Activated CD8-positive, alpha-beta memory T cell treated with anti-CD3 and anti-CD28 coated beads for 1 hour (primary cell): ENCODE measurements at regions not wholly inside any gene's neighbourhood (a gene's known extent, or its start where the extent isn't known, plus 50 kb on each side); places are given as distances from the start of the nearest gene placed in this dataset.
"Not testable (repeated sequence)": the region's sequence is repeated elsewhere in the genome, so short reads cannot be mapped to it uniquely, and the experiment has no call there.

Experiments
- DNase-seq, 2 donors: peaks; one replicate each; pipeline ENCODE4 v3.0.0-alpha.2; 2020; ENCODE audit warnings: low read depth in 1 of 2; ENCODE audit errors: extremely low read depth in 1 of 2

DNA sequence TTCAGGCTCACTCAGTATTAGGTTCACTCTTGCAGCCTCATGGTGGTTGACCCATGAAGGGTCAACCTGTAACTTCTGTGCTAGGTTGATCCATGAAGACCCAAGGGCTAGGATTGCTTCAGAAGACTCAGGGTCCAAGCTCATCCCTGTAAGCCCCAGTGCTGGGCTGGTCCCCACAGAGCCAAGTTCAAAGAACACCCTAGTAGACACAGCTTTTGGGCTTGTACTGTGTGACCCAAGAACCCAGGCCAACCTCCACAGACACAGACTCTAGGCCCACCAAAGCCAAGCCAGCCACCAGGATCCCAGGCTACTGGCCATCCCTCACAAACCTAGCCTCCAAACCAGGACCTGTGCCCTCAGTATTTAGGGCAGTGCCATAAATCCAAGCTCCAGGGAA is 1020.6 kb downstream of the SLC16A7 start:
- DNase-seq = no peak

- no peak for DNase-seq
These were observed 1035.0 kb downstream of the SLC16A7 start for GRCh38 chr12:60630796-60631195.

DNA sequence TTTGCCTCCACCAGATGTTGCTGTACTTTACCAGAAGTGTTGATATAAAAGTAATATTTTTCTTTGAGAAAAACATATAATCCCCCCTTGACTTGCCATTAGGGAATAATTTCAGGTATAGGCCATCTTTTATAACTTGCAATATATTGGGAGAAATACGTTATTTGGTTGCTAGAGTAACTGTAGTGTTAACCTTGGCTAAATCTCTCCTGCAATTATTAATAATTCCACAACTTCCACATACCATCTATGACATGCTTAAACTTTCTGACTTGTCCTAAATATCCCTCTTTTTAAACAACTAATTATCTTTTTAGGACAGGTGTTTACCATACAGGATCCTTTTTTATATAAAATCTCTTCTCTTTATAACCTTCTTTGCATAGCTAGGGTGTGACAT is 1048.2 kb downstream of the SLC16A7 start:
- no peak for DNase-seq

DNA sequence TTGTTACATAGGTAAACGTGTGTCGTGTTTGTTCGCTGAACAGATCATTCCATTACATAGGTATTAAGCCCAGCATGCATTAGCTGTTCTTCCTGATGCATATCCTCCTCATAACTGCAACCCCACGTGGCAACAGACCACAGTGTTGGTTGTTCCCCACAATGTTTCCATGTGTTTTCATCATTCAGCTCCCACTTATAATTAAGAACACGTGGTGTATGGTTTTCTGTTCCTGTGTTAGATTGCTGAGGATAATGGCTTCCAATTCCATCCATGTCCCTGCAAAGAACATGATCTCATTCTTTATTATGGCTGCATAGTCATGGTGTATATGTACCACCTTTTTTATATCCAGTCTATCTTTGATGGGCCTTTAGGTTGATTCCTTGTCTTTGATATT is 1071.1 kb downstream of the SLC16A7 start:
- no peak for DNase-seq

GRCh38 chr12:60672949-60673348 is 1077.1 kb downstream of the SLC16A7 start:
- no peak for DNase-seq

- DNase-seq = no peak
These were observed 1089.3 kb downstream of the SLC16A7 start for GRCh38 chr12:60684988-60685655.

DNA sequence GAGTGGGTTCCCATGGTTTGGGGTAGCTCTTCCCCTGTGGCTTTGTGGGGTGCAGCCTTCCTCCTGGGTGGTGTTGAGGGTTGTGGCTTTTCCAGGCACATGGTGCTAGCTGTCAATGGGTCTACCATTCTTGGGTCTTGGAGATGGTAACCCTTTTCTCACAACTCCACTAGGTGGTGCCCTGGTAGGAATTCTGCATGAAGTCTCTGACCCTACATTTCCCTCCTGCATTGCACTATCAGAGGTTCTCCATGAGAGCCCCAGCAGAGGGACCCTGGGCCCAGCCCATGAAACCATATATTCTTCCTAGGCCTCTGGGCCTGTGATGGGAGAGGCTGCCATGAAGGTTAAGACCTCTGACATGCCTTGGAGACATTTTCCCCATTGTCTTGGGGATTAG is 1093.3 kb downstream of the SLC16A7 start:
- DNase-seq = no peak

- no peak for DNase-seq
These were observed 1097.3 kb downstream of the SLC16A7 start for GRCh38 chr12:60693019-60693626.

- DNase-seq = no peak
These were observed 1108.5 kb downstream of the SLC16A7 start for GRCh38 chr12:60704171-60704914.

GRCh38 chr12:60710246-60710645 is 1114.4 kb downstream of the SLC16A7 start:
- DNase-seq = no peak

DNA sequence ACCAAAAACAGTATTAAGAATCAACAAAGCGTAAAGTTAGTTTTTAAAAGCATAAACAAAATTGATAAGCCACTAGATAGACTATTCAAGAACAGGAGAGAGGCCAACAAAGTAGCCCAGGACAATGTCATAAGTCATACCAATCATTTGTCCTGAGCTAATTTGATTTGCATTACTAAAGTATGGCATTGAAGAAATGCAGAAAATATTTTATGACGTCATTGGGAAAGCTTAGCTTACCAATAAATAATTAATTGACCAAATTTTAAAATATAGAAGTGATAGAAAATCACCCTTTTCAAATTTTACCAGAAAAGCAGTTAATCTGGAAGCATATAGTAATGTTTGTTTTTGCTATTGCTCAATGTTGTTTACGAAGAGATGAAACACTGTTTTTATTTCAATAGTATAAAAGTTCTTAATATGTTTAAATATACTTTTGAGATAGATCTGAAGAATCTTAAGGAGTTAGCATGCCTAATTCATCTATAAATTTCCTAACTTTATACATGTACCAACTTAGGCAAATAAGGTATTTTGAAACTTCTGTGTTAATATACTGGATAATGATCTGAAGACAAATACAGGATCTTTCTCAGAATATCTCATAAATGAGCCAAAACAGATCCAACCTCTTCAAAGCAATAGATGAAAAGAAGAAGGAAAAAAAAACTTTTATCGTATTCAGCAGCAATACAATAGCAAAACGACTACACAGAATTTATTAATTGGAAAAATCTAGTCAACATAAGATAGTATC is 1118.5 kb downstream of the SLC16A7 start:
- DNase-seq = no peak

GRCh38 chr12:60724475-60724874 is 1128.6 kb downstream of the SLC16A7 start:
- DNase-seq = no peak

GRCh38 chr12:60724984-60725383 is 1129.2 kb downstream of the SLC16A7 start:
- DNase-seq = no peak

DNA sequence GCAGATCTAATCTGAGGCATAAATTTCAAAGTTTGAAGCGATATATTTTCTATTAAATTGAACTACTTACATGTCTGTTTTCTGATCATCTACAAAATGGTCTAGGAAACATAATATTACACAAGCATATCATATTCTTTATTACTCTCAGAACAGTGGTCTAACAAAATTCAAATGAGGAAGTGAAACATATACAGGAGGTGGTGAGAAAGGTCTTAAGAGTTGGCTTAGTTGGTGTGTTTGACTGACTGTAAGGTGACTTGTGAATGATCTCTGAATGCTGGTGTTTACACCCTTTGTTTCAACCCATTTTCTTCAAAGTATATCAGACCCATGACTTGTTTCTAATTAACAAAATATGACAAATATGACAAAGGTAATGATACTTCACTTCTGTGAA is 1156.8 kb downstream of the SLC16A7 start:
- DNase-seq = no peak

DNA sequence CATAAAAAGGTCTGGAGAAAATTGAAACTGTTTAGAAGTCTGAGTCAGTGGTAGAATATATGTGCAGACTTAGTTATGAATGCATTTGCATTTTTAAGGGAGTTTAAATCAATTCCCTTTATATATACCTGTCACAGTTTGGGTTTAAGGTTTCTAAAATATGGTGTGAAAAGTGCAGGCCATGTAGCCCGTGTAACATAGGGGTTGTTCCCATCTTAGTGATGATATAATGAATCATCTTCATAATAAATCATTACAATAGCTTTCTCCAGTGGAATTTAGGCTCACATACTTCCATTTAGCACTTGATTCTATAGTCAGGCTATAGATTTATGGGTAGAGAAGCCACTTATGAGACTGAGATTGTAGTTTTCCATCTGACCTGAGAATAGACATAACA is 1162.4 kb downstream of the SLC16A7 start:
- DNase-seq = no peak

GRCh38 chr12:60760965-60761364 is 1165.1 kb downstream of the SLC16A7 start:
- no peak for DNase-seq

DNA sequence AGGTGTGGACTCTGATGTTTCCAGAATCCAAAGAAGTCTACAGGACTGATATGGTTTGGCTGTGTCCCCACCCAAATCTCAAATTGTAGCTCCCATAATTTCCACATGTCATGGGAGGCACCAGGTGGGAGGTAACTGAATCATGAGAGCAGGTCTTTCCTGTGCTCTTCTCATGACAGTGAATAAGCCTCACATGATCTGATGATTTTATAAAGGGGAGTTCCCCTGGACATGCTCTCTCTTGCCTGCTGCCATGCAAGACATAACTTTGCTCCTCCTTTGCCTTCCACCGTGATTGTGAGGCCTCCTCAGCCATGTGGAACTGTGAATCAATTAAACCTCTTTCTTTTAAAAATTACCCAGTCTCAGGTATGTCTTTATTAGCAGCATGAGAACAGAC is 1205.3 kb downstream of the SLC16A7 start:
- not testable (repeated sequence) for DNase-seq

DNA sequence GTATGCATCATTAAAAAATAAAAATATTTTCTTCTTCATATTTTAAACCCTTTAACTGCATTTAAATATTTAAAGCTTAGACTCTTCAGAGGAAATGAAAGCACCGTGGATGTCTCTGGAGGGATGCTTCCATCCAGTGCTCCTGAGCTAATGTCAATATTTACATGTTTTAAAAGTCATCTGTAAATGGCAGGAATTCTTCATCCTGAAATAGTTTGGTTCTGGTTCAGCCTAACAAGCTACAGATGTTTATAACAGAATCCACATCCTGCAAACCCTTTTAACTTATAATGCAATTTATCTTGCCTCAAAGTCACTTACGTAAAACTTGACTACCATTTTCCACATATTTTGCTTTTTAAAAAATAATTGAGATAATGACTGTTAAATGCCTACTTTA is 1207.3 kb downstream of the SLC16A7 start:
- no peak for DNase-seq

DNA sequence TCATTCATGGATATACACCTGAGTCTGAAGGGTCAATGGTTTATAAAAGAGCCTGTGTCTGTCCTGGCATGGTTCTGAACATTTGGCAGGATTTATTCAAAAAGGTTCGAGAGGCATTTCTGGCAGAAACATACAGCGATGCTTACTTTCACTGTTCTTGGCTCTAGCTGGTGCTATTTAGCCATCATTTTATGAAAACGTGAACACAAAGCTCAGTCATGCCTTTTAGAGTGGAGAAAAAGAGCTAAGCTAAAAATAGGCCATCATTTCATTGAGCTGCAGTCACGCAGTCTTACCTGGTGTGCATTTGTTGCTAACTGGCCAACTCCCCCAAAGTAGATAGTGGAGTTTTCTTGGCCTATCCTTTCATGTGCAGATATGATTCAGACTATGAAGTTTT is 1209.5 kb downstream of the SLC16A7 start:
- no peak for DNase-seq

- DNase-seq = no peak
These were observed 1224.0 kb downstream of the SLC16A7 start for GRCh38 chr12:60819794-60820193.

- DNase-seq = no peak
These were observed 1226.8 kb downstream of the SLC16A7 start for GRCh38 chr12:60822580-60822979.
